SK-N-SH (cell line): ENCODE measurements at regions not wholly inside any gene's neighbourhood (a gene's known extent, or its start where the extent isn't known, plus 50 kb on each side); places are given as distances from the start of the nearest gene placed in this dataset.

Experiments
- CTCF ChIA-PET: fragments of 300-600, 350-600 bp; formaldehyde crosslinking; extraction: SDS; loops from one replicate; lab custom pipeline; 2021; lab: Yijun Ruan, JAX
- POLR2A ChIA-PET: fragments of 350-600 bp; sonication (Branson Sonifier 250); formaldehyde crosslinking; extraction: SDS; loops from one replicate; lab custom pipeline; 2020; ENCODE audit warnings: antibody characterized with exemption, inconsistent platforms; lab: Yijun Ruan, JAX
- DNase-seq: peaks from one replicate; pipeline ENCODE4 v3.0.0; 2012
- H2AFZ ChIP-seq: fragments of 200-600 bp; sonication (generic); 2 replicates; pipeline ENCODE4 v1.8.1; 2016; ENCODE audit warnings: antibody characterized with exemption, mild to moderate bottlenecking, low read depth
- H3F3A ChIP-seq: fragments of 200-600 bp; sonication (generic); replicated peaks from 2 replicates; pipeline ENCODE3; 2016; ENCODE audit warnings: antibody characterized with exemption, mild to moderate bottlenecking; ENCODE audit not compliant: insufficient read depth
- H3K27ac ChIP-seq, 2 experiments: fragments of 200-500 bp in 1 of 2; fragments of 200-600 bp in 1 of 2; sonication (Bioruptor generic) in 1 of 2; sonication (generic), shearing (Covaris generic) in 1 of 2; 2 replicates each; pipeline versions ENCODE4 v1.5.1 to v1.6.1; 2014 to 2016; ENCODE audit warnings: low read depth in 2 of 2, inconsistent platforms in 1 of 2, low read length in 1 of 2, mild to moderate bottlenecking in 1 of 2, mixed read lengths in 1 of 2
- H3K27me3 ChIP-seq: fragments of 200-600 bp; sonication (generic), shearing (Covaris generic); 2 replicates; pipeline ENCODE4 v1.6.1; 2016; ENCODE audit warnings: mixed run types; ENCODE audit not compliant: insufficient read depth
- H3K36me3 ChIP-seq, 2 experiments: fragments of 200-500 bp in 1 of 2; fragments of 200-600 bp in 1 of 2; sonication (Bioruptor generic) in 1 of 2; sonication (generic) in 1 of 2; replicated peaks in 1 of 2; 2 replicates each; pipeline versions ENCODE3 to v1.5.1; 2014 to 2016; ENCODE audit warnings: low read length in 1 of 2, mild to moderate bottlenecking in 1 of 2; ENCODE audit not compliant: insufficient read depth in 2 of 2, control insufficient read depth in 1 of 2
- H3K4me1 ChIP-seq, 2 experiments: fragments of 200-500 bp in 1 of 2; fragments of 200-600 bp in 1 of 2; sonication (Bioruptor generic) in 1 of 2; sonication (generic), shearing (Covaris generic) in 1 of 2; 2 replicates each; pipeline versions ENCODE4 v1.5.1 to v1.6.1; 2014 to 2016; ENCODE audit warnings: low read depth in 1 of 2, low read length in 1 of 2, mixed run types in 1 of 2; ENCODE audit not compliant: insufficient read depth in 2 of 2, control insufficient read depth in 1 of 2
- H3K4me2 ChIP-seq: fragments of 200-600 bp; sonication (generic), shearing (Covaris generic); 2 replicates; pipeline ENCODE4 v1.6.1; 2017; ENCODE audit warnings: mixed run types
- H3K4me3 ChIP-seq, 2 experiments: fragments of 200-500 bp in 1 of 2; fragments of 200-600 bp in 1 of 2; sonication (Bioruptor generic) in 1 of 2; sonication (generic), shearing (Covaris generic) in 1 of 2; 2 replicates each; pipeline versions ENCODE4 v1.5.1 to v1.8.1; 2014 to 2016; ENCODE audit warnings: low read depth in 2 of 2, inconsistent platforms in 1 of 2, low read length in 1 of 2, mild to moderate bottlenecking in 1 of 2, mixed read lengths in 1 of 2, moderate library complexity in 1 of 2
- H3K79me2 ChIP-seq: fragments of 200-600 bp; sonication (generic); 2 replicates; pipeline ENCODE4 v1.8.1; 2017; ENCODE audit warnings: mild to moderate bottlenecking; ENCODE audit not compliant: insufficient read depth
- H3K9ac ChIP-seq: fragments of 200-600 bp; sonication (generic); 2 replicates; pipeline ENCODE4 v1.6.1; 2017; ENCODE audit warnings: mixed run types
- H3K9me2 ChIP-seq: fragments of 200-600 bp; sonication (generic); 2 replicates; pipeline ENCODE4 v1.6.1; 2017; ENCODE audit warnings: mixed run types
- H3K9me3 ChIP-seq: fragments of 200-600 bp; sonication (generic); 2 replicates; pipeline ENCODE4 v1.6.1; 2017; ENCODE audit warnings: mixed run types, mild to moderate bottlenecking, moderate library complexity
- H4K20me1 ChIP-seq: fragments of 200-600 bp; sonication (generic); 2 replicates; pipeline ENCODE4 v1.6.1; 2017; ENCODE audit warnings: mild to moderate bottlenecking, mixed run types; ENCODE audit not compliant: insufficient read depth
- EZH2phosphoT487 ChIP-seq: fragments of 200-600 bp; sonication (generic); IDR thresholded peaks from 2 replicates; pipeline ENCODE4 v1.6.1; 2017; ENCODE audit warnings: low read depth, mixed run types, mild to moderate bottlenecking, antibody characterized with exemption, moderate library complexity, borderline replicate concordance
- FOXM1 ChIP-seq: IDR thresholded peaks from 2 replicates; pipeline ENCODE4 v1.4.0; 2012; ENCODE audit warnings: low read depth, mild to moderate bottlenecking
- GABPA ChIP-seq: IDR thresholded peaks from 2 replicates; pipeline ENCODE4 v1.4.0; 2012; ENCODE audit warnings: low read depth, mild to moderate bottlenecking
- IRF3 ChIP-seq: fragments of 150-350 bp; IDR thresholded peaks from 2 replicates; pipeline ENCODE4 v1.6.1; 2016; ENCODE audit warnings: mild to moderate bottlenecking, low read depth, low read length
- JUND ChIP-seq: IDR thresholded peaks from 2 replicates; pipeline ENCODE4 v1.4.0; 2012
- MAX ChIP-seq: IDR thresholded peaks from 2 replicates; pipeline ENCODE4 v1.4.0; 2012; ENCODE audit warnings: low read depth
- MEF2A ChIP-seq: IDR thresholded peaks from 2 replicates; pipeline ENCODE4 v1.4.0; 2012; ENCODE audit warnings: low read depth, borderline replicate concordance
- MXI1 ChIP-seq: IDR thresholded peaks from 2 replicates; pipeline ENCODE4 v1.6.1; 2012; ENCODE audit warnings: mild to moderate bottlenecking, low read depth, low read length, improper control_type of control experiment
- NFIC ChIP-seq: IDR thresholded peaks from 2 replicates; pipeline ENCODE4 v1.4.0; 2012; ENCODE audit warnings: borderline replicate concordance
- TEAD4 ChIP-seq: IDR thresholded peaks from 2 replicates; pipeline ENCODE4 v1.4.0; 2012; ENCODE audit warnings: mild to moderate bottlenecking, borderline replicate concordance; ENCODE audit not compliant: insufficient read depth
- USF1 ChIP-seq: IDR thresholded peaks from 2 replicates; pipeline ENCODE4 v1.4.0; 2012; ENCODE audit warnings: low read depth, borderline replicate concordance
- YY1 ChIP-seq: IDR thresholded peaks from 2 replicates; pipeline ENCODE4 v1.4.0; 2012; ENCODE audit warnings: low read depth, mild to moderate bottlenecking
- WGBS: methylation state at CpG from one replicate; pipeline ENCODE4 v1.1.6; 2017; ENCODE audit warnings: low lambda C conversion rate; 5-methylcytosine and 5-hydroxymethylcytosine counted together

GRCh38 chrX:118228456-118228855 is 111.8 kb upstream of the KLHL13 start:
- peaks cover 0 to 3% of the 10 kb centered on the region in 2 experiments; a peak in 3 of 4 replicates for H3K4me1 ChIP-seq
- no peaks in the 10 kb centered on the region for H3K9me3 ChIP-seq
- ChIA-PET CTCF (interaction anchor here (1.9 kb wide), 1 partner anchor 20 kb away, joined by 3 read pairs; no protein-coding TSS in a partner anchor), POLR2A (no interaction called here)
- H3K27ac ChIP-seq: peak overlapping the region in 1 of 2 experiments; percentile 95; a peak in 2 of 4 replicates
- H3K27me3 ChIP-seq: no peaks in the 10 kb centered on the region
- H3K9me2 ChIP-seq: no peaks in the 10 kb centered on the region
- 64% methylated on average over 1 of the region's 1 CpG for WGBS
- H3K4me2 ChIP-seq: 0 out of 2 replicates have a peak overlapping the region, but pooled peaks have one; percentile 8
- peak overlapping the region; percentile 4; the same call in 1 of the 2 replicates for H3K9ac ChIP-seq
- H2AFZ ChIP-seq: no peak overlapping the region
- DNase-seq: no peak
- no peak overlapping the region for H3K4me3 ChIP-seq
- H4K20me1 ChIP-seq: no peaks in the 10 kb centered on the region
- H3F3A ChIP-seq: peaks cover 23% of the 10 kb centered on the region
- no peaks in the 10 kb centered on the region for H3K79me2 ChIP-seq
- TF ChIP-seq GABPA (no peak), USF1 (no peak), MAX (no peak), MXI1 (no peak), EZH2phosphoT487 (no peak), FOXM1 (no peak), IRF3 (no peak), TEAD4 (no peak), JUND (no peak), NFIC (no peak)
- H3K36me3 ChIP-seq: no peaks in the 10 kb centered on the region

- no peak overlapping the region for H3K4me2 ChIP-seq
- H3K79me2 ChIP-seq: no peaks in the 10 kb centered on the region
- no peak for DNase-seq
- no peaks in the 10 kb centered on the region for H3K9me3 ChIP-seq
- peaks cover 5% of the 10 kb centered on the region for H3F3A ChIP-seq
- TF ChIP-seq JUND (0 out of 2 replicates have a peak, but pooled peaks have one; percentile 10), GABPA (no peak), NFIC (peak; percentile 19; the same call in 1 of the 2 replicates), YY1 (no peak), MEF2A (peak; percentile 59)
- no peaks in the 10 kb centered on the region for H3K36me3 ChIP-seq
- H3K27me3 ChIP-seq: no peaks in the 10 kb centered on the region
- no peak overlapping the region for H3K4me3 ChIP-seq
- no peaks in the 10 kb centered on the region for H4K20me1 ChIP-seq
- H3K27ac ChIP-seq: peak overlapping the region in 1 of 2 experiments; percentile 70; a peak in 1 of 4 replicates
- H3K4me1 ChIP-seq: peaks cover 0 to 3% of the 10 kb centered on the region in 2 experiments; a peak in 1 of 4 replicates
- CTCF ChIA-PET: interaction anchor here (1.0 to 1.1 kb wide), 2 partner anchors 115 to 246 kb away, joined by 3 read pairs; partner anchors contain the start of gene KLHL13
- no peaks in the 10 kb centered on the region for H3K9me2 ChIP-seq
- POLR2A ChIA-PET: no interaction called here
- no peak overlapping the region for H2AFZ ChIP-seq
- H3K9ac ChIP-seq: no peak overlapping the region
Observed at GRCh38 chrX:118231464-118231863, 114.4 kb upstream of the WDR44 start.
